HUDEP-2 (cell line): ENCODE measurements at regions not wholly inside any gene's neighbourhood (a gene's known extent, or its start where the extent isn't known, plus 50 kb on each side); places are given as distances from the start of the nearest gene placed in this dataset.

Experiments used
- DNase-seq, 76 experiments: peaks; one replicate each; lab custom pipeline; 2025; ENCODE audit not compliant: unreplicated experiment in 76 of 76; lab: John Stamatoyannopoulos, UW

- no peak for DNase-seq
Measured at GRCh38 chr12:114302606-114303315, 103.2 kb downstream of the TBX5 start.

GRCh38 chr12:114302117-114302516 lies 103.8 kb downstream of the TBX5 start:
- no peak for DNase-seq

DNA sequence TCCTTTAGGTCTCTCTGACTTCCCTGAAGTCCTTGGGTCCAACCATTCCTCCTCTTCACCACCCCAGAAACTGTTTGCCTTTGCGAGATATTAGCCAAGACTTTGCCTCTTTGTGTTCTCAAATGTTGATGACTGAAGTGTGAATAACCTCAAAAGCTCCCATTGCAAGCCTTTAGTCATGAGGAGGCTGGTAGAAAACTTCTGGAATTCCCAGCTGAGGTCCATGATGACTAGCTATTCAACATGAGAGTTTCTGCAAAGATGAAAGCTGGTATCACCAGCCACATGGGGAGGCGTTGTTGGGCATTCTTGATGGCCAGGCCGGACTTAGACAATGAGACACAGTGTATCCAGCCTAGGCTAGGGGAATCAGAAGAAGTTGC lies 111.7 kb downstream of the TBX5 start:
- DNase-seq: no peak

DNA sequence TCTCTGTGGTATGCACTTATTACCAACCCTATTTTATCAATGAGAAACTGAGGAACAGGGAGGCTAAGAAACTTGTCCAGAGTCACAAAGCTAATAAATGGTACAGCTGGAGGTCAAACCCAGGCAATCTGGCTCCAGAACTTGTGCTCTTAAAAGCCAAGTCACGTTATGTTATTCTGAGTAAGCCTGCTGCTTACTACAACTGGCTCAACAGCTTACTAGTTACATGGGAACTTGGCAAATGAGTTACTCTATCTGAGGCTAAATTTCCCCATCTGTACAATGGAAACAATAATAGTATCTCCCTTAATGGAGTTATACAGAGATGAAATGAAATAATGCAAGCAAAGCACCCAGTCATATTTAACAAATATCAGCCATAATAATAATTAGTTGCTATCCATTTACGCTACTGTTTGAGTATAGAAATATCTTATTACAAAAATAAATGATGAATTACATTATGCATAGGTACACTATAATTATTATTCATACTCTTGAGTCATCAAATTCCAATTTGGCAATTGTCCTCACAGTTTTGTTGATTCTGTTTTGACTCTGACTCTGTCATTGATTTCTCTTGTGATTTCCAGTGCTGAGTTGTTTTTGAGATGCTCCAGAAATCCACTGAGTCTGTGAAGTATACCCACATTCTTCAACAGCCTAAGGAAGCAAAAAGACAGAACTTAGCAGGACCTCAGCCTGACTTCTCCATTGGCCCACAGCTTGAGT lies 112.2 kb downstream of the TBX5 start:
- DNase-seq: no peak

- DNase-seq: no peak
Measured at GRCh38 chr12:114293073-114293472, 112.9 kb downstream of the TBX5 start.

DNA sequence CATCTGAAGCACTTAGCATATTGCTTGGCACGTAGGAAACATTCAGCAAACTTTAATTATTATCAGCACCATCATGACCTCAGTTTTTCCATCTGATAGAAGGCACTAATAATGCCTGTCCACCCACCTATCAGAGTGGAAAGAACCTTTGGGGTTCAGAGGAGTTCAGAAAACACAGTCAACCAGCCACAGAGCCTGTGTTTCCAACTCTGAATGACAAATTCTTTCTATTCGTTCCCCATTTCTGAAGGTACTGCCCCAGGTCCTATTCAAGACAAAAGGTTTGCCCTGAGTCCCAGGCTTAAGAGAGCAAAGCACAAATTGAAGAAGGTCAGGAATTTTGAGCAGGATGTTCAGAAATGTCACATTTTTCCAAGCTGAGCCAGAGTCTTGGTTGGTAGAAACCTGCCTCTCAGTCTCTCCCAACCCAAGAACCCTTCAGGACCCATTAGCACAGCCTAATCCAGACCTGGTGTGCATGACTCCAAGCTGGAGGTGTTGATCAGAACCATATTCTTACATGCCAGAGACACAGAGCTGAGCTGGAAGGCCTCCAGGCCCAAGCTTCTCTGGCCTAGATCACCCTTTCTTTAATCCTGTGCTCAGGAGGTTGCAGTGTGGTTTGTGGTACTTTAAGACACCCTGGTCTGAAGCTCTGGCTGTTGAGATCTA lies 114.4 kb downstream of the TBX5 start:
- no peak for DNase-seq

DNA sequence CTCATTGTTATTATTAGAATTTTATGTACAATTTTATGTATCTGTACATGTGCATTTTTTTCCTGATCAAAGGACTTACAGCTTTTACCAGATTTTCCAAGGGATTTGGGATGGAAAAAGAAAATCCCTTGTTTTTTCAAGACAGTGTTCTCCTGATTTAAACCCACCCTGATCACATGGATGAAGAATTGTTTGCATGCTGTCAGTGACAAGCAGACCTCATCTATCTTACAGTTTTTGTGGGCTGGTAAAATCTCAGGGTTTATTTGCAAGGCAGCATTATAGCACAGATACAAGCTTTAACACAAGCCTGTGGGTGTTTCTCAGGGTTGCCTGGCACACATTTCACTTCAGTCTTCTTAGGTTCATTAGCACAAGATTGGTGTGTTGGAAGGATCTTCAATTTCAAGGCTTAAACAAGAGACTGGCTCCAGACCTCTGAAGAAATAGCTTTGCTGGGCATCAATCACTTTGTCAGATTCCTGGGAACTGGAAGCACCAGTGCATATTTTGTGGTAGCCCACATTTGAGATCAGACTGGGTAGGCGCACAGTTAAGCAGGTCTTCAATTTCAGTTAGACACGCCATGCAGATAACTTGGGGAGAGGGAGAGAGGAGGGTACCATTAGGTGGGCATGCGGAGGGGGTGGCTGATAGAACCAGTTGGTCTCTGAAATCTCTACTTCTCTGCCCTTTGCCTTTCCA lies 118.0 kb downstream of the TBX5 start:
- DNase-seq: no peak

- no peak for DNase-seq
Measured at GRCh38 chr12:114286145-114286544, 119.8 kb downstream of the TBX5 start.

- no peak for DNase-seq
Measured at GRCh38 chr12:114285554-114285953, 120.4 kb downstream of the TBX5 start.

DNA sequence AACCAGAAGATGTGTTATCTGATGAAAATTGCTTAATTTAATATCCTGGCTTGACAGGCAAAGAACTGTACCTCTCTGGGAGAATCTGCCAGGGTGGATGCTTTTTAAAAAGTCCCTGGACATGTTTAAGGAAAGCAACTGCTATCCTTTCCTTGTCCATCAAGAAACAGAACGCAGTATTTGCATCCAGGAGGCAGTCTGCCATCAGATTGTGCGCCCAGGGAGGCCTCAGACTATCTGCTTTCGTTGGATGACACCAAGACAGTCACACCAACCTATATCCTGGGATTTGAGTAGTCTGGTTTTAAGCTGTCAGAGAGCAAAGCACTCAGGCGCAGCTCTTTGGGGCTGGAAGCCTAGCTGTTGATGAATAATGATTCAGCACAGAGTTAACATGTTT lies 121.9 kb downstream of the TBX5 start:
- DNase-seq: no peak

DNA sequence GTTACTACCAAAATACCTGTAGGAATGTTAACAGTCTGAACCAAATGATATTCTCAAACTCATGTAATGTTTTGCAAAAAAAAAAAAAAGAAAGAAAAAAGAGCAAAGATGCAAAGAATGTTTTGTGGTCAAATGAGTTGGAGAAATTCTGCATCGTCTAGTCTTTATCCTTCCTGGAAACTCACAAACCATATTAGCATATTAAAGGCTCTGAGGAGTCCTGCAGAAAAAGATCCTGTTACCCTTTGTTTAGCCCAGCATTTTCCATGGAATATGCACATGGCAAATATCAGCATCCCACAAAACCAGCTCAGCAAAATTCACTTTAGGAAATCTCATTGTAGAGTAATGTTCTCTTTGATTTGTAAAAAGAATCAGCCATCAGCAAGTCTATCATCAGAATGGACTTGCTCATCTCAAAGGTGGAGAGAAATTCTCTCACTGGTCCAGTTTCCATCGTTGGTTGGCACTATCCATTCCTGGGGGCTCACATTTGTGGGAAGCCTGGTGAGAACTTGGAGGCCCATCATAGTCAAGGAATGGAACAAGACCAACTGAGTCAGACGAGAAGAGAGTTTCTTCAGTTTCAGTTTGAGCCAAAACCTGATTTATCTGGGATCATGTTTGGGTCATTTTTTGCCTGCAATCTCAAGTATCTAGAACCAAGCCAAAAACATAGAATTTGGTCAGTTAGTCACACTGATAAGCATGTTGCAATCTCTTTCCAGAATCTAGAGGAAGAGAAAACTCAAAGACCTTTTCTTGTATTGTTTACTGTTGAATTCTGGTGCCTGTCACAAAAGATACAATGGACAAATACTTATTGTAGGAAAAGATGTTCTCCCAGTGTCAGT lies 129.8 kb downstream of the TBX5 start:
- no peak for DNase-seq

DNA sequence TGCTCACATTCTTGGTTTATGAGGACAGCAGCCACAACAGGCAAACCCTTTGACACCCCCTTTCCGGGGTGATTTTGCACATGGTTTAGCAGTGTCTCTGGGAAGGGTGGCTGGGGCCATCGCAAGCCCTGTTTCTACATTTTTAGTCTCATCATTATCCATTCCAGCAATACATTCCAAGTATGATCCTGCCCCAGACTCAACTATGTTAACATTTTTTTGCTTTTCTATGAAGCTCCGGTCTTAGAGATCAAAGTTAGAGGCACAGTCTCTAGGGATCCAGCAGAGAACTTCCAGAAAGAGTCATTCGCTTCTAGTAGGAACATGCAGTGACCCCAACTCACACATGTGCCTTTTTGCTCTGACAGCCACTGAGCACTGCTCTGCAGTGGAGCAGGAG lies 130.9 kb downstream of the TBX5 start:
- no peak for DNase-seq

DNA sequence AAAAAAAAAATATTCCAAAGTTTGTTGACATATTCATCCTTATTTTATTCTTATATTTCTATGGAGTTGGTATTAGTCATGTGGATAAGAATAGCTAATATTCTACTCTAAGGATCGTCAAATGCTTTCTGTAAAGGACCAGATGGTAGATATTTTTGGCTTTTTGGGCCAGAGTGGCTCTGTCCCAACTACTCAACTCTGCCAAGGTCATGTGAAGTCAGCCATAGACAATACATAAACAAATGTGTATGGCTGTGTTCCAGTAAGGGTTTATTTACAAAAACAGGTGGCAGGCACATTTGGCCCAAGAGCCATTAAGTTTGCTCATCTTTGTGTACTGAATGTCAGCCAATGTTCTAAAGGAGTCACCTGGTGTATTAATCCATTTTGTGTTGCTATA lies 131.8 kb downstream of the TBX5 start:
- DNase-seq: no peak

GRCh38 chr12:114272605-114273004 lies 133.3 kb downstream of the TBX5 start:
- DNase-seq: no peak

- no peak for DNase-seq
Measured at GRCh38 chr12:114272071-114272470, 133.9 kb downstream of the TBX5 start.

- DNase-seq: no peak
Measured at GRCh38 chr12:114269153-114269552, 136.8 kb downstream of the TBX5 start.

DNA sequence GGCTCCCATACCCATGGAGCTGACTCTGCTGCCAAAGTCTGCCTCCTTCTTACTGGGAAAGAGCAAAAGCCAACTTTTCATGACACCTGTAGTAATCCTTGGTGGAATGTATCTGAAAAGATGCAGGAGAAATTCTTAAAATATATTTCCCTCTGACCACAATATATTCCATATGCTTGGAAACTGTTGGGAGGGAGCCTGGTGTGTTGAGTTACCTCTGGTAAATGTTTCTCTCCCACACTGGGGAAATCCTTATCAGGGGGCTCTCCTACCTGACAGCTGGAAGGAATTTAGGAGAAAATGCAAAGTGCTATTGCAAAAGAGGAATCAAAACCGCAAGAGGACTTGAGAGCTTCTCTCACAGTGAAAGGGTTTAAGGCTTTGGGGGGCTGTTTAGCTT lies 139.4 kb downstream of the TBX5 start:
- no peak for DNase-seq

GRCh38 chr12:114265036-114265435 lies 140.9 kb downstream of the TBX5 start:
- no peak for DNase-seq

GRCh38 chr12:114263056-114263805 lies 142.7 kb downstream of the TBX5 start:
- DNase-seq: no peak

- DNase-seq: no peak
Measured at GRCh38 chr12:114257687-114258086, 148.3 kb downstream of the TBX5 start.
